PC-9 (cell line): ENCODE measurements at regions not wholly inside any gene's neighbourhood (a gene's known extent, or its start where the extent isn't known, plus 50 kb on each side); places are given as distances from the start of the nearest gene placed in this dataset.
A peak's percentile ranks its signal among the peaks of the same experiment; 100 is the strongest.
"Not testable (repeated sequence)": the region's sequence is repeated elsewhere in the genome, so short reads cannot be mapped to it uniquely, and the experiment has no call there.

ENCODE experiments used
- BruUV-seq: library from RNA; stranded (reverse); fragments of 400-500 nt; replicated peaks from 2 replicates; lab custom pipeline; 2021; lab: Mats Ljungman, UMichigan
- CTCF ChIA-PET: fragments of 300-600 bp; sonication (Branson Sonifier 250); formaldehyde crosslinking; loops from one replicate; lab custom pipeline; 2022; ENCODE audit warnings: antibody characterized with exemption; lab: Charles Lee
- POLR2A ChIA-PET: fragments of 300-600 bp; sonication (Branson Sonifier 250); formaldehyde crosslinking; loops from one replicate; lab custom pipeline; 2022; ENCODE audit warnings: antibody characterized with exemption; ENCODE audit not compliant: unreplicated experiment; lab: Charles Lee
- DNase-seq, 2 experiments: peaks; one replicate each; pipeline versions ENCODE4 v3.0.0 to v3.0.0-alpha.2; 2015 to 2022; ENCODE audit warnings: mixed read lengths in 1 of 2
- H2AFZ ChIP-seq: fragments of 200-600 bp; sonication (generic); 2 replicates; pipeline ENCODE4 v1.8.1; 2017; ENCODE audit warnings: antibody characterized with exemption
- H3F3A ChIP-seq: fragments of 200-600 bp; sonication (generic); 2 replicates; pipeline ENCODE4 v1.8.1; 2017; ENCODE audit warnings: antibody characterized with exemption, mild to moderate bottlenecking, low read depth; ENCODE audit not compliant: insufficient read depth
- H3K27ac ChIP-seq: fragments of 200-600 bp; sonication (generic); 2 replicates; pipeline ENCODE4 v1.6.1; 2016; ENCODE audit warnings: mixed run types
- H3K27me3 ChIP-seq: fragments of 200-600 bp; sonication (generic); 2 replicates; pipeline ENCODE4 v1.6.1; 2016; ENCODE audit warnings: low read depth, mixed run types; ENCODE audit not compliant: insufficient read depth
- H3K36me3 ChIP-seq: fragments of 200-600 bp; sonication (generic); 2 replicates; pipeline ENCODE4 v1.6.1; 2016; ENCODE audit warnings: low read depth, mixed run types
- H3K4me1 ChIP-seq: fragments of 200-600 bp; sonication (generic); replicated peaks from 2 replicates; pipeline ENCODE4 v1.6.1; 2016; ENCODE audit warnings: mixed run types; ENCODE audit not compliant: insufficient read depth
- H3K4me2 ChIP-seq: fragments of 200-600 bp; sonication (generic); 2 replicates; pipeline ENCODE4 v1.6.1; 2017; ENCODE audit warnings: mixed run types
- H3K4me3 ChIP-seq: fragments of 200-600 bp; sonication (generic); 2 replicates; pipeline ENCODE4 v1.6.1; 2016; ENCODE audit warnings: mixed run types
- H3K79me2 ChIP-seq: fragments of 200-600 bp; sonication (generic); 2 replicates; pipeline ENCODE4 v1.6.1; 2017; ENCODE audit warnings: low read depth, mixed run types
- H3K9me2 ChIP-seq: fragments of 200-600 bp; sonication (generic); 2 replicates; pipeline ENCODE4 v1.8.1; 2017; ENCODE audit warnings: mild to moderate bottlenecking; ENCODE audit not compliant: insufficient read depth
- H3K9me3 ChIP-seq: fragments of 200-600 bp; sonication (generic); 2 replicates; pipeline ENCODE4 v1.8.1; 2016; ENCODE audit warnings: low read depth; ENCODE audit not compliant: insufficient read depth
- H4K20me1 ChIP-seq: fragments of 200-600 bp; sonication (generic); 2 replicates; pipeline ENCODE4 v1.8.1; 2017; ENCODE audit not compliant: insufficient read depth
- CTCF ChIP-seq: fragments of 200-600 bp; sonication (generic); conservative IDR thresholded peaks from 2 replicates; pipeline ENCODE4 v1.6.1; 2017; ENCODE audit warnings: mixed run types, antibody characterized with exemption, mild to moderate bottlenecking, moderate library complexity
- EZH2 ChIP-seq: fragments of 200-600 bp; sonication (generic); IDR thresholded peaks from 2 replicates; pipeline ENCODE4 v1.8.0; 2017; ENCODE audit warnings: antibody characterized with exemption, low read depth
- intact Hi-C: fragments of 100-400 bp; cut with micrococcal nuclease; formaldehyde crosslinking; loops from one replicate; pipeline ENCODE4 v1.10.0; 2022; ENCODE audit not compliant: unreplicated experiment

- ChIA-PET POLR2A (no interaction called here), CTCF (no interaction called here)
- Histone ChIP-seq H3K27ac (no peak overlapping the region), H3K4me1 (peaks cover 15% of the 10 kb centered on the region), H3K9me3 (no peaks in the 10 kb centered on the region), H3F3A (no peaks in the 10 kb centered on the region), H2AFZ (0 out of 2 replicates have a peak overlapping the region, but pooled peaks have one; percentile 45), H3K79me2 (no peaks in the 10 kb centered on the region), H4K20me1 (no peaks in the 10 kb centered on the region), H3K27me3 (no peaks in the 10 kb centered on the region), H3K4me3 (no peak overlapping the region), H3K9me2 (no peaks in the 10 kb centered on the region), H3K4me2 (no peak overlapping the region), H3K36me3 (no peaks in the 10 kb centered on the region)
- no TSS peak for BruUV-seq
- intact Hi-C loops, result no loop called here
- TF ChIP-seq CTCF (no peak), EZH2 (no peak)
- no peak for DNase-seq
These were observed 60.4 kb upstream of the C1orf53 start for GRCh38 chr1:197841883-197842553.

- Histone ChIP-seq H3F3A (no peaks in the 10 kb centered on the region), H3K9me3 (no peaks in the 10 kb centered on the region), H3K4me1 (peaks cover 15% of the 10 kb centered on the region), H3K4me3 (no peak overlapping the region), H2AFZ (no peak overlapping the region), H3K27ac (no peak overlapping the region), H3K79me2 (no peaks in the 10 kb centered on the region), H4K20me1 (no peaks in the 10 kb centered on the region), H3K9me2 (no peaks in the 10 kb centered on the region), H3K27me3 (no peaks in the 10 kb centered on the region), H3K4me2 (no peak overlapping the region), H3K36me3 (no peaks in the 10 kb centered on the region)
- intact Hi-C loops, result no loop called here
- no peak for DNase-seq
- no TSS peak for BruUV-seq
- TF ChIP-seq CTCF, result no peak
- no peak for TF ChIP-seq EZH2
- POLR2A ChIA-PET, result no interaction called here
- CTCF ChIA-PET, result no interaction called here
These were observed 61.3 kb upstream of the C1orf53 start for GRCh38 chr1:197841158-197841557.

GRCh38 chr1:197839786-197840185, 62.6 kb upstream of the C1orf53 start:
- CTCF ChIA-PET, H4K20me1 ChIP-seq, H3K4me2 ChIP-seq, H3K4me3 ChIP-seq, POLR2A ChIA-PET, H3K27ac ChIP-seq, intact Hi-C loops, H3K79me2 ChIP-seq, H3K27me3 ChIP-seq, BruUV-seq, H3F3A ChIP-seq, H3K9me2 ChIP-seq, H3K9me3 ChIP-seq, DNase-seq, H3K36me3 ChIP-seq, H2AFZ ChIP-seq: not testable (repeated sequence)
- peaks cover 15% of the 10 kb centered on the region for H3K4me1 ChIP-seq

GRCh38 chr1:197838836-197839235, 63.6 kb upstream of the DENND1B start:
- Histone ChIP-seq H3K79me2 (no peaks in the 10 kb centered on the region), H2AFZ (peak overlapping the region; percentile 66; the same call in 1 of the 2 replicates), H4K20me1 (no peaks in the 10 kb centered on the region), H3K27me3 (no peaks in the 10 kb centered on the region), H3K4me1 (peaks cover 15% of the 10 kb centered on the region), H3K9me3 (no peaks in the 10 kb centered on the region), H3K4me3 (no peak overlapping the region), H3K9me2 (no peaks in the 10 kb centered on the region), H3K27ac (peak overlapping the region; percentile 47), H3K36me3 (no peaks in the 10 kb centered on the region), H3F3A (no peaks in the 10 kb centered on the region), H3K4me2 (peak overlapping the region; percentile 26; the same call in 1 of the 2 replicates)
- CTCF ChIA-PET, result no interaction called here
- POLR2A ChIA-PET, result interaction anchor here (0.6 kb wide), 1 partner anchor 29 kb away, joined by 6 read pairs; no protein-coding TSS in a partner anchor
- DNase-seq, result peak in 1 of 2 experiments; percentile 75
- BruUV-seq, result no TSS peak
- intact Hi-C loops, result no loop called here
- TF ChIP-seq EZH2 (no peak), CTCF (no peak)
